ENCODE measurements at regions not wholly inside any gene's neighbourhood (a gene's known extent, or its start where the extent isn't known, plus 50 kb on each side); places are given as distances from the start of the nearest gene placed in this dataset.

DNA sequence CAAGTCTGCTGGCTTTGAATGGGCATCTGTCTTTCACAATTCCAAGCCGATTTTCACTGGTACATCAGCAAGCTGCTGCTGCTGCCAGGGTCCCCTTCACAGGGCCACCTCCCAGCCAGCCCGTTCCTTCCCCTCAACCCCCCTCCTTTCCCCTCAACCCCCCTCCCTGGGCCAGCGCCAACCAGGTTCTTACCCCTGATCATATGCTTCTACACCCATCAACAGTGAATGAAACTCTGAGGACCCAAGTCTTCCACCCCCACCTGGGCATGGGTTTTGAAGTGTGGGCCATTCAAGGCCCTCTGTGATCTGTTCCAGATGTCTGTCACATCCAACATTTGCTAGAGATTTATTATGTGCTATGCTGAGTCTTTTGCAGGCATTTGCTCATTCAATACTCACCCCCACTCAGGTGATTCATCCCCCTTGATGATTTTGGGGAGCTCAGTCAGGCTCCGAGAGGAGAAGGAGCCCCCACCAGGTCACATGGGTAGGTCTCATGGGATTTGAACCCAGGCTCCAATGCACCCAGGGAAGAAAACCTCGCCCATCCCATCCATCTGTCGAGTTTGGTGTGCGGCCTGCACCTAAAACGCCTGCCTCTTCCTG, 52.7 kb upstream of the FOXK1 start (continued):
- TF ChIP-seq GABPA (IDR thresholded peaks at IDR 0.05; ENCODE audit: low read depth, low read length) (no peak), GABPA (CRISPR knock-in tag; IDR thresholded peaks at IDR 0.05; ENCODE audit: low read depth) (no peak), RAD51 (IDR thresholded peaks at IDR 0.05; ENCODE audit: borderline replicate concordance) (no peak), CCAR2 (optimal IDR thresholded peaks at IDR 0.05; ENCODE audit: low read depth, low read length) (no peak), ZNF20 (CRISPR knock-in tag; IDR thresholded peaks at IDR 0.05) (no peak), ONECUT2 (CRISPR knock-in tag; IDR thresholded peaks at IDR 0.05) (no peak), KMT2B (CRISPR knock-in tag; IDR thresholded peaks at IDR 0.05) (no peak), ZNF510 (CRISPR knock-in tag; IDR thresholded peaks at IDR 0.05; ENCODE audit: low read depth) (no peak), GATAD2A (CRISPR knock-in tag; IDR thresholded peaks at IDR 0.05) (no peak)
- TF ChIP-seq, protein P1, sequence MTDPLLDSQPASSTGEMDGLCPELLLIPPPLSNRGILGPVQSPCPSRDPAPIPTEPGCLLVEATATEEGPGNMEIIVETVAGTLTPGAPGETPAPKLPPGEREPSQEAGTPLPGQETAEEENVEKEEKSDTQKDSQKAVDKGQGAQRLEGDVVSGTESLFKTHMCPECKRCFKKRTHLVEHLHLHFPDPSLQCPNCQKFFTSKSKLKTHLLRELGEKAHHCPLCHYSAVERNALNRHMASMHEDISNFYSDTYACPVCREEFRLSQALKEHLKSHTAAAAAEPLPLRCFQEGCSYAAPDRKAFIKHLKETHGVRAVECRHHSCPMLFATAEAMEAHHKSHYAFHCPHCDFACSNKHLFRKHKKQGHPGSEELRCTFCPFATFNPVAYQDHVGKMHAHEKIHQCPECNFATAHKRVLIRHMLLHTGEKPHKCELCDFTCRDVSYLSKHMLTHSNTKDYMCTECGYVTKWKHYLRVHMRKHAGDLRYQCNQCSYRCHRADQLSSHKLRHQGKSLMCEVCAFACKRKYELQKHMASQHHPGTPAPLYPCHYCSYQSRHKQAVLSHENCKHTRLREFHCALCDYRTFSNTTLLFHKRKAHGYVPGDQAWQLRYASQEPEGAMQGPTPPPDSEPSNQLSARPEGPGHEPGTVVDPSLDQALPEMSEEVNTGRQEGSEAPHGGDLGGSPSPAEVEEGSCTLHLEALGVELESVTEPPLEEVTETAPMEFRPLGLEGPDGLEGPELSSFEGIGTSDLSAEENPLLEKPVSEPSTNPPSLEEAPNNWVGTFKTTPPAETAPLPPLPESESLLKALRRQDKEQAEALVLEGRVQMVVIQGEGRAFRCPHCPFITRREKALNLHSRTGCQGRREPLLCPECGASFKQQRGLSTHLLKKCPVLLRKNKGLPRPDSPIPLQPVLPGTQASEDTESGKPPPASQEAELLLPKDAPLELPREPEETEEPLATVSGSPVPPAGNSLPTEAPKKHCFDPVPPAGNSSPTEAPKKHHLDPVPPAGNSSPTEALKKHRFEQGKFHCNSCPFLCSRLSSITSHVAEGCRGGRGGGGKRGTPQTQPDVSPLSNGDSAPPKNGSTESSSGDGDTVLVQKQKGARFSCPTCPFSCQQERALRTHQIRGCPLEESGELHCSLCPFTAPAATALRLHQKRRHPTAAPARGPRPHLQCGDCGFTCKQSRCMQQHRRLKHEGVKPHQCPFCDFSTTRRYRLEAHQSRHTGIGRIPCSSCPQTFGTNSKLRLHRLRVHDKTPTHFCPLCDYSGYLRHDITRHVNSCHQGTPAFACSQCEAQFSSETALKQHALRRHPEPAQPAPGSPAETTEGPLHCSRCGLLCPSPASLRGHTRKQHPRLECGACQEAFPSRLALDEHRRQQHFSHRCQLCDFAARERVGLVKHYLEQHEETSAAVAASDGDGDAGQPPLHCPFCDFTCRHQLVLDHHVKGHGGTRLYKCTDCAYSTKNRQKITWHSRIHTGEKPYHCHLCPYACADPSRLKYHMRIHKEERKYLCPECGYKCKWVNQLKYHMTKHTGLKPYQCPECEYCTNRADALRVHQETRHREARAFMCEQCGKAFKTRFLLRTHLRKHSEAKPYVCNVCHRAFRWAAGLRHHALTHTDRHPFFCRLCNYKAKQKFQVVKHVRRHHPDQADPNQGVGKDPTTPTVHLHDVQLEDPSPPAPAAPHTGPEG (CRISPR knock-in tag; IDR thresholded peaks at IDR 0.05): no peak
- TF ChIP-seq, protein P2, sequence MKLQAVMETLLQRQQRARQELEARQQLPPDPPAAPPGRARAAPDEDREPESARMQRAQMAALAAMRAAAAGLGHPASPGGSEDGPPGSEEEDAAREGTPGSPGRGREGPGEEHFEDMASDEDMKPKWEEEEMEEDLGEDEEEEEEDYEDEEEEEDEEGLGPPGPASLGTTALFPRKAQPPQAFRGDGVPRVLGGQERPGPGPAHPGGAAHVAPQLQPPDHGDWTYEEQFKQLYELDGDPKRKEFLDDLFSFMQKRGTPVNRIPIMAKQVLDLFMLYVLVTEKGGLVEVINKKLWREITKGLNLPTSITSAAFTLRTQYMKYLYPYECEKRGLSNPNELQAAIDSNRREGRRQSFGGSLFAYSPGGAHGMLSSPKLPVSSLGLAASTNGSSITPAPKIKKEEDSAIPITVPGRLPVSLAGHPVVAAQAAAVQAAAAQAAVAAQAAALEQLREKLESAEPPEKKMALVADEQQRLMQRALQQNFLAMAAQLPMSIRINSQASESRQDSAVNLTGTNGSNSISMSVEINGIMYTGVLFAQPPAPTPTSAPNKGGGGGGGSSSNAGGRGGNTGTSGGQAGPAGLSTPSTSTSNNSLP (IDR thresholded peaks at IDR 0.05; ENCODE audit: low read depth, low read length): no peak

Data from HepG2 (cell line).